ENCODE measurements at regions not wholly inside any gene's neighbourhood (a gene's known extent, or its start where the extent isn't known, plus 50 kb on each side); places are given as distances from the start of the nearest gene placed in this dataset.

GRCh38 chr3:153574445-153574844 is 412.4 kb downstream of the RAP2B start:
- Histone ChIP-seq H3K4me1 (ENCODE audit: control insufficient read depth, extremely low read depth, insufficient read depth, low read length) (no peaks in the 10 kb centered on the region), H3K9ac (replicated peaks; ENCODE audit: extremely low read depth, insufficient read depth, low read length) (no peak overlapping the region), H2AFZ (ENCODE audit: low read depth, low read length) (no peak overlapping the region), H3K27me3 (ENCODE audit: control insufficient read depth in 2 of 2, insufficient read depth in 2 of 2, low read length in 2 of 2) (no peaks in the 10 kb centered on the region), H3K9me3 (replicated peaks; ENCODE audit: control insufficient read depth, insufficient read depth, low read length) (no peaks in the 10 kb centered on the region), H3K4me3 (replicated peaks in 1 of 3; ENCODE audit: insufficient read depth in 1 of 3, low read depth in 1 of 3, low read length in 3 of 3) (no peak overlapping the region), H3K36me3 (ENCODE audit: control insufficient read depth in 2 of 2, extremely low read depth in 1 of 2, insufficient read depth in 2 of 2, low read length in 2 of 2) (no peaks in the 10 kb centered on the region), H4K20me1 (replicated peaks; ENCODE audit: control insufficient read depth, extremely low read depth, insufficient read depth, low read length) (no peaks in the 10 kb centered on the region), H3K9me1 (replicated peaks; ENCODE audit: control insufficient read depth, extremely low read depth, insufficient read depth, low read length) (no peaks in the 10 kb centered on the region), H3K79me2 (ENCODE audit: control insufficient read depth, insufficient read depth, low read length) (no peaks in the 10 kb centered on the region), H3K27ac (ENCODE audit: insufficient read depth, low read depth, low read length) (no peak overlapping the region), H3K4me2 (ENCODE audit: insufficient read depth, low read length) (no peak overlapping the region)
- intact Hi-C loops (cut with micrococcal nuclease) (no loop called here), dilution Hi-C loops (cut with MboI; ENCODE audit: extremely low pct_ligation_motif_present, low sequenced_read_pairs) (no loop called here)
- no peak for TF ChIP-seq POLR2A (IDR thresholded peaks at IDR 0.05; ENCODE audit: low read depth, low read length)
- TF ChIP-seq POLR2AphosphoS5 (IDR thresholded peaks at IDR 0.05; ENCODE audit: insufficient read depth, low read depth, low read length): no peak
- no peak for TF ChIP-seq EZH2 (IDR thresholded peaks at IDR 0.05; ENCODE audit: borderline replicate concordance, low read depth, low read length, severe bottlenecking)
- TF ChIP-seq GATA2 (IDR thresholded peaks at IDR 0.05; ENCODE audit: insufficient read depth, insufficient read length, low read depth, low read length): no peak
- TF ChIP-seq JUN (IDR thresholded peaks at IDR 0.05; ENCODE audit: borderline replicate concordance, insufficient read depth, insufficient read length, low read depth): no peak
- ChIA-PET POLR2A (no interaction called here), CTCF (no interaction called here)
- DNase-seq (ENCODE audit: low read depth, low spot score) (no peak), FAIRE-seq (no peak)
- BruUV-seq (replicated peaks): no TSS peak

GRCh38 chr3:153577059-153577736 is 415.2 kb downstream of the RAP2B start:
- no peaks in the 10 kb centered on the region for H4K20me1 ChIP-seq (replicated peaks; ENCODE audit: control insufficient read depth, extremely low read depth, insufficient read depth, low read length)
- ChIA-PET CTCF (no interaction called here), POLR2A (no interaction called here)
- no peak overlapping the region for H3K9ac ChIP-seq (replicated peaks; ENCODE audit: extremely low read depth, insufficient read depth, low read length)
- no peak overlapping the region for H3K4me2 ChIP-seq (ENCODE audit: insufficient read depth, low read length)
- no peak for DNase-seq (ENCODE audit: low read depth, low spot score)
- H3K79me2 ChIP-seq (ENCODE audit: control insufficient read depth, insufficient read depth, low read length): no peaks in the 10 kb centered on the region
- H3K4me1 ChIP-seq (ENCODE audit: control insufficient read depth, extremely low read depth, insufficient read depth, low read length): no peaks in the 10 kb centered on the region
- H3K9me3 ChIP-seq (replicated peaks; ENCODE audit: control insufficient read depth, insufficient read depth, low read length): no peaks in the 10 kb centered on the region
- no peak overlapping the region for H2AFZ ChIP-seq (ENCODE audit: low read depth, low read length)
- BruUV-seq (replicated peaks): no TSS peak
- no peak overlapping the region for H3K4me3 ChIP-seq (replicated peaks in 1 of 3; ENCODE audit: insufficient read depth in 1 of 3, low read depth in 1 of 3, low read length in 3 of 3)
- TF ChIP-seq GATA2 (IDR thresholded peaks at IDR 0.05; ENCODE audit: insufficient read depth, insufficient read length, low read depth, low read length) (no peak), CTCF (IDR thresholded peaks at IDR 0.05; ENCODE audit: extremely low read depth in 1 of 2, insufficient read depth in 1 of 2, low read depth in 1 of 2, low read length in 2 of 2) (no peak), POLR2AphosphoS5 (IDR thresholded peaks at IDR 0.05; ENCODE audit: insufficient read depth, low read depth, low read length) (no peak), MAX (IDR thresholded peaks at IDR 0.05; ENCODE audit: insufficient read depth, insufficient read length) (no peak), FOS (IDR thresholded peaks at IDR 0.05; ENCODE audit: borderline replicate concordance, insufficient read depth, low read length) (no peak), JUN (IDR thresholded peaks at IDR 0.05; ENCODE audit: borderline replicate concordance, insufficient read depth, insufficient read length, low read depth) (no peak), EZH2 (IDR thresholded peaks at IDR 0.05; ENCODE audit: borderline replicate concordance, low read depth, low read length, severe bottlenecking) (no peak), POLR2A (IDR thresholded peaks at IDR 0.05; ENCODE audit: low read depth, low read length) (no peak), MYC (IDR thresholded peaks at IDR 0.05; ENCODE audit: low read depth, low read length) (no peak)
- no peaks in the 10 kb centered on the region for H3K9me1 ChIP-seq (replicated peaks; ENCODE audit: control insufficient read depth, extremely low read depth, insufficient read depth, low read length)
- no peak for FAIRE-seq
- H3K27ac ChIP-seq (ENCODE audit: insufficient read depth, low read depth, low read length): no peak overlapping the region
- no peaks in the 10 kb centered on the region for H3K36me3 ChIP-seq (ENCODE audit: control insufficient read depth in 2 of 2, extremely low read depth in 1 of 2, insufficient read depth in 2 of 2, low read length in 2 of 2)
- H3K27me3 ChIP-seq (ENCODE audit: control insufficient read depth in 2 of 2, insufficient read depth in 2 of 2, low read length in 2 of 2): no peaks in the 10 kb centered on the region
- intact Hi-C loops (cut with micrococcal nuclease): no loop called here
- dilution Hi-C loops (cut with MboI; ENCODE audit: extremely low pct_ligation_motif_present, low sequenced_read_pairs): no loop called here
